SJCRH30 (cell line): ENCODE measurements at regions not wholly inside any gene's neighbourhood (a gene's known extent, or its start where the extent isn't known, plus 50 kb on each side); places are given as distances from the start of the nearest gene placed in this dataset.
"Not testable (repeated sequence)": the region's sequence is repeated elsewhere in the genome, so short reads cannot be mapped to it uniquely, and the experiment has no call there.

Source experiments
- DNase-seq, 2 experiments: peaks; one replicate each; pipeline ENCODE4 v3.0.0-alpha.2; 2015 to 2020
- H3K27ac ChIP-seq: fragments of 250-450 bp; sonication (Bioruptor Pico); 2 replicates; pipeline ENCODE4 v1.5.1; 2020; ENCODE audit warnings: mild to moderate bottlenecking, moderate library complexity
- H3K27me3 ChIP-seq: fragments of 250-450 bp; sonication (Bioruptor Pico); 2 replicates; pipeline ENCODE4 v1.5.1; 2020; ENCODE audit warnings: mild to moderate bottlenecking, moderate library complexity
- H3K36me3 ChIP-seq: fragments of 250-450 bp; sonication (Bioruptor Pico); 2 replicates; pipeline ENCODE4 v1.5.1; 2020; ENCODE audit warnings: mild to moderate bottlenecking, moderate library complexity
- H3K4me1 ChIP-seq: fragments of 250-450 bp; sonication (Bioruptor Pico); 2 replicates; pipeline ENCODE4 v1.5.1; 2020; ENCODE audit warnings: mild to moderate bottlenecking, moderate library complexity
- H3K4me3 ChIP-seq: fragments of 250-450 bp; sonication (Bioruptor Pico); 2 replicates; pipeline ENCODE4 v1.5.1; 2020; ENCODE audit warnings: mild to moderate bottlenecking, moderate library complexity
- H3K9me3 ChIP-seq: fragments of 250-450 bp; sonication (Bioruptor Pico); replicated peaks from 2 replicates; pipeline ENCODE4 v1.5.1; 2020; ENCODE audit warnings: mild to moderate bottlenecking, moderate library complexity

DNA sequence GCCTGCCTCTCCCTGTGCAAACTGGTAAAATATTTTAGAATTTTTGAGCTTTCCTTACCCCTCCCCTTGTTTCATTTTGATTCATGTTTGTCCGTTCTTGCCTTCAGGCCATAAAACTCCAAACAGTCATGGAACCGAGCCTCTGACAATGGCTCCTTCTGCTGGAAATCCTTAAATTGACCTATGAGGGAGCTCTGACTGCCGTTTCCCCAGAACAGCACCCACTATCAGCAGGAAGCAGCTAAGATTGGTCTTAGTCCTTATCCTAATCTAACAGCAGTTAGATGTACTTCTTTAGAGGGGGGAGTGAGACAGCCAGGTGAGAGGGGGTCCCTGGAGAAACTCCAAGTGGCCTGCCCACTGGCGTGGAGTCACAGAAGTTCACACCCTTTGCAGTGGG is 106.7 kb downstream of the FAM174A start:
- Histone ChIP-seq H3K27me3 (no peaks in the 10 kb centered on the region), H3K4me3 (no peak overlapping the region)
- no peak for DNase-seq

DNA sequence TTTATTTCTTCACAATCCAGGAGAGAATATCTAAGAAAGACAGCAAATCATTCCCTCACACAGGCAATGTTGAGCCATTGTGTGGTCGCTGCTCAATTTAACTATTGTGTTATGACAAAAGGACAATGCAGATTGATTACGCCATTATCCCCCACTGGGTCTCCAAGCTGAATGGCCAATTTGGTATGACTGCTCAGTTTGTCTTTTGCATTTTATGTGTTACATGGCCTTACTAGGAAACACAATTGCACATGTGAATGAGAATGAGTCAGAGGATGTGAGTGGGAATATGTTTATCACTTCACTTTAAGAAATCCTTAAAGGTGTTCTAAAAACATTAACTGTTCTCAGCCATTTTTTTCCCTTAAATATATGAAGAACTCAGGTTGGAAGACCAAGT is 108.3 kb downstream of the FAM174A start:
- H3K27ac ChIP-seq: no peak overlapping the region
- H3K36me3 ChIP-seq: no peaks in the 10 kb centered on the region
- no peaks in the 10 kb centered on the region for H3K27me3 ChIP-seq
- no peak overlapping the region for H3K4me3 ChIP-seq
- DNase-seq: no peak
- peaks cover 3% of the 10 kb centered on the region; the same call in 1 of the 2 replicates for H3K4me1 ChIP-seq
- H3K9me3 ChIP-seq: no peaks in the 10 kb centered on the region

More for the DNA sequence above, 106.7 kb downstream of the FAM174A start:
- Histone ChIP-seq H3K27ac (no peak overlapping the region), H3K9me3 (no peaks in the 10 kb centered on the region), H3K36me3 (no peaks in the 10 kb centered on the region), H3K4me1 (no peaks in the 10 kb centered on the region)

GRCh38 chr5:100644185-100644584 is 109.0 kb downstream of the FAM174A start:
- peaks cover 3% of the 10 kb centered on the region; the same call in 1 of the 2 replicates for H3K4me1 ChIP-seq
- H3K4me3 ChIP-seq: no peak overlapping the region
- H3K27ac ChIP-seq: no peak overlapping the region
- DNase-seq: no peak
- no peaks in the 10 kb centered on the region for H3K27me3 ChIP-seq
- H3K36me3 ChIP-seq: no peaks in the 10 kb centered on the region
- no peaks in the 10 kb centered on the region for H3K9me3 ChIP-seq

- no peak overlapping the region for H3K4me3 ChIP-seq
- no peak overlapping the region for H3K27ac ChIP-seq
- H3K27me3 ChIP-seq: no peaks in the 10 kb centered on the region
- no peaks in the 10 kb centered on the region for H3K36me3 ChIP-seq
- DNase-seq: no peak
- H3K4me1 ChIP-seq: peaks cover 3% of the 10 kb centered on the region; the same call in 1 of the 2 replicates
- no peaks in the 10 kb centered on the region for H3K9me3 ChIP-seq
Observed at GRCh38 chr5:100644776-100645175, 109.6 kb downstream of the FAM174A start.

DNA sequence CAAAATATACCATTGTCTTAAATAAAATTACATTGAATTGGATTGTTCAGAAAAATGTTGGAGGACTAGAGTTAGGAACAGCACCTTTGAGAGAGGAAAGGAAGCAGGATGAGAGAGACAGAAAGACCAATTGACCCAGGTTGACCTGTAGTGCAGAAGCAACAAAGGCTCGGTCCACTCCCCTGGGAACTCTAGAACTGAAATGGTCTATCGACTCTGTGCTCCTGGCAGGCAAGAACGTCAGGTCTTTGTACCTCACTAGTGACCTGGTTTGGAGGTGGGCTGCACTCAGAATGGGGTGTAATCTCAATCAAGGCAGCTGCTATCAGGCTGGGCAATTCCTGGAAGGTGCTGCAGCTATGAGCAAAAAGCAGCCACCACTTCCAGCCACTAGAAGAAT is 110.8 kb downstream of the FAM174A start:
- Histone ChIP-seq H3K27ac (no peak overlapping the region), H3K4me1 (peaks cover 3% of the 10 kb centered on the region; the same call in 1 of the 2 replicates)

GRCh38 chr5:100646691-100647090 is 111.5 kb downstream of the FAM174A start:
- H3K4me3 ChIP-seq: peak overlapping the region; percentile 8; the same call in 1 of the 2 replicates
- H3K4me1 ChIP-seq: peaks cover 3% of the 10 kb centered on the region; the same call in 1 of the 2 replicates
- no peaks in the 10 kb centered on the region for H3K9me3 ChIP-seq
- no peaks in the 10 kb centered on the region for H3K27me3 ChIP-seq
- DNase-seq: no peak
- no peak overlapping the region for H3K27ac ChIP-seq
- no peaks in the 10 kb centered on the region for H3K36me3 ChIP-seq

More for the DNA sequence above, 110.8 kb downstream of the FAM174A start:
- no peak for DNase-seq
- Histone ChIP-seq H3K4me3 (no peak overlapping the region), H3K36me3 (no peaks in the 10 kb centered on the region), H3K9me3 (no peaks in the 10 kb centered on the region), H3K27me3 (no peaks in the 10 kb centered on the region)

- H3K4me3 ChIP-seq: peak overlapping the region; percentile 43
- H3K9me3 ChIP-seq: no peaks in the 10 kb centered on the region
- H3K27ac ChIP-seq: peak overlapping the region; percentile 6; the same call in 1 of the 2 replicates
- no peaks in the 10 kb centered on the region for H3K27me3 ChIP-seq
- H3K36me3 ChIP-seq: no peaks in the 10 kb centered on the region
- peaks cover 3% of the 10 kb centered on the region; the same call in 1 of the 2 replicates for H3K4me1 ChIP-seq
- peak; percentile 56 to 75 for DNase-seq
Observed at GRCh38 chr5:100647461-100648230, 112.5 kb downstream of the FAM174A start.

- no peaks in the 10 kb centered on the region for H3K4me1 ChIP-seq
- no peaks in the 10 kb centered on the region for H3K36me3 ChIP-seq
- no peaks in the 10 kb centered on the region for H3K9me3 ChIP-seq
- no peak overlapping the region for H3K4me3 ChIP-seq
- DNase-seq: no peak
- no peaks in the 10 kb centered on the region for H3K27me3 ChIP-seq
- H3K27ac ChIP-seq: no peak overlapping the region
Observed at GRCh38 chr5:100654895-100655294, 119.7 kb downstream of the FAM174A start.

DNA sequence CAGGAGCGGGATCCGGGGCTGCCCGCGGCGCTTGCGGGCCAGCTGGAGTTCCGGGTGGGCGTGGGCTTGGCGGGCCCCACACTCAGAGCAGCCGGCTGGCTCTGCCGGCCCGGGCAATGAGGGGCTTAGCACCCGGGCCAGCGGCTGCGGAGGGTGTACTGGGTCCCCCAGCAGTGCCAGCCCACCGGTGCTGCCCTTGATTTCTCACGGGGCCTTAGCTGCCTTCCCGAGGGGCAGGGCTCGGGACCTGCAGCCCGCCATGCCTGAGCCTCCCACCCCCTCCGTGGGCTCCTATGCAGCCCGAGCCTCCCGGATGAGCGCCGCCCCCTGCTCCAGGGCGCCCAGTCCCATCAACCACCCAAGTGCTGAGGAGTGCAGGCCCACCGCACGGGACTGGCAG is 121.6 kb downstream of the FAM174A start:
- not testable (repeated sequence) for H3K4me3 ChIP-seq, H3K36me3 ChIP-seq, H3K9me3 ChIP-seq, H3K27ac ChIP-seq, DNase-seq, H3K4me1 ChIP-seq, H3K27me3 ChIP-seq

DNA sequence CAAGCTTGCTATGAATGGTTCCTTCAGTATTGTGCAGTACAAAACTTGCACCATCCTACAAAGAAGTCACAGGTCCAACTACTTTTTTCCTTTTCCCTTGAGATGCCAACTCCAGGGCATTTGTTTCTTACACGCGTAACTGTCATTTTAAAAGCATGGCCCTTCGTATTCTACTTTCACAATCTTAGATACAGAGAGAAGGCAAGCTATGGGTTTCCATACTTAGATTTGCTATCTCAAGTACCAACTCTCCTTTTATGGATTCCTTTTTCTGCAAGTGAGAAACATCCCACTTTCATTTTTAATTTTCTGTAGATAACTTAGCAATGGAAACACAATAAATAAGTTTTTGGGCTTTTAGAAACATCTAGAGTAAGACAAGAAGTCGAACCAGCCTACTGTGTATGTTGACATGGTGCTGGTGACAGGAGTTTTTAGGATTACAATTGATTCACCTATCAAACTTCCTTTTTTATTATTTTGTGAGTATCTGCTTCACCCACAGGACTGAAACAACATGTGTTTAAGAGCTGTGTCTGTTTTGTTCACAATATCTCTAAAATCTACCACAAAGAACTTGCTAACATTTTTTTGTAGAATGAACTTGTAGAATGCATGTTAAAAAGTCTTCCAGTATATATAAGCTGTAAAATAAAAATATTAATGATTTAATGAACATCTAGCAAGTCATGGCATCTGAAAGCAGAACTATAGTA is 124.1 kb downstream of the FAM174A start:
- Histone ChIP-seq H3K4me1 (no peaks in the 10 kb centered on the region), H3K9me3 (no peaks in the 10 kb centered on the region), H3K27me3 (no peaks in the 10 kb centered on the region), H3K4me3 (no peak overlapping the region), H3K27ac (no peak overlapping the region), H3K36me3 (no peaks in the 10 kb centered on the region)
- DNase-seq: no peak

DNA sequence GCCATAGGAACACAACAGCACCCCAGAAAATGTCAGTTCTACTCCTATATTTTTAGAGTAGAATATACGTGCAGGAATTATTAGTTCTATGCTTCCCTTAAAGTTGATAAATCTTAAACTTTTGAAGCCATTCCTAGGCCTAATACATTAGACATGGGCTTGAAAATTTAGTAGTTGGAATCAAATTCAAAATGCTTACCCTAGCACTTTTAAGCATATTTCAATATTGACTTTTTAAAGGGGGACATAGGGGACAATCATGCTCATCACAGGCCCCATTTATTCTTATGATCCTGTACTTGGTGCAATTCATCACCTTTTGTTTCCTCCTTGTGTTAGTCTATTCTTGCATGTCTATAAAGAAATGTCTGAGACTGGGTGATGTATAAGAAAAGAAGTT is 129.0 kb downstream of the FAM174A start:
- H3K4me1 ChIP-seq: no peaks in the 10 kb centered on the region
- H3K9me3 ChIP-seq: no peaks in the 10 kb centered on the region
- no peaks in the 10 kb centered on the region for H3K27me3 ChIP-seq
- no peak overlapping the region for H3K27ac ChIP-seq
- no peak overlapping the region for H3K4me3 ChIP-seq
- no peak for DNase-seq
- H3K36me3 ChIP-seq: no peaks in the 10 kb centered on the region

GRCh38 chr5:100667161-100667630 is 132.0 kb downstream of the FAM174A start:
- no peak for DNase-seq
- no peak overlapping the region for H3K4me3 ChIP-seq
- no peaks in the 10 kb centered on the region for H3K36me3 ChIP-seq
- no peak overlapping the region for H3K27ac ChIP-seq
- no peaks in the 10 kb centered on the region for H3K27me3 ChIP-seq
- no peaks in the 10 kb centered on the region for H3K9me3 ChIP-seq
- H3K4me1 ChIP-seq: no peaks in the 10 kb centered on the region

DNA sequence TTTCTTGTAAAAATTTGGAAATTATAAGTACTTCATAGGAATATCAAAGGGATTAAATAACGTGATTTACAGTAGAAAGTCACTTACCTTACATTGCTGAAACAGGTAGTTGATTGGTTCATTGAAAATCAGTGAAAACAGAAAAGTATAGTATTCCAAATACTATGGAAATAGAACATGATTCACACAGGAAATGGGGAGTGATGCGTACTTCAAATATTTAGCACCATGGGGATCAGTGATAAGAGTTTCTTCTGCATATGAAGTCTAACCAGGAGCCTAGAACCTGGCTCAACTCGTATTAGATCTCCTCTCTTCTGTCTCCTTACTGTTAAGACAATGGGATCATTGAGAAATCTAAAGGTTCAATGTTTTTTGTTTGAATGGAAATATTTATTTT is 133.3 kb downstream of the FAM174A start:
- Histone ChIP-seq H3K36me3 (no peaks in the 10 kb centered on the region), H3K27ac (no peak overlapping the region), H3K4me3 (no peak overlapping the region), H3K9me3 (no peaks in the 10 kb centered on the region), H3K27me3 (no peaks in the 10 kb centered on the region), H3K4me1 (no peaks in the 10 kb centered on the region)
- no peak for DNase-seq

- H3K4me3 ChIP-seq: no peak overlapping the region
- DNase-seq: no peak
- no peaks in the 10 kb centered on the region for H3K27me3 ChIP-seq
- no peaks in the 10 kb centered on the region for H3K4me1 ChIP-seq
- H3K9me3 ChIP-seq: no peaks in the 10 kb centered on the region
- no peak overlapping the region for H3K27ac ChIP-seq
- no peaks in the 10 kb centered on the region for H3K36me3 ChIP-seq
Observed at GRCh38 chr5:100676817-100677631, 141.8 kb downstream of the FAM174A start.

GRCh38 chr5:100682625-100683024 is 147.5 kb downstream of the FAM174A start:
- Histone ChIP-seq H3K4me3 (no peak overlapping the region), H3K9me3 (no peaks in the 10 kb centered on the region), H3K27ac (no peak overlapping the region), H3K4me1 (no peaks in the 10 kb centered on the region), H3K27me3 (no peaks in the 10 kb centered on the region), H3K36me3 (no peaks in the 10 kb centered on the region)
- no peak for DNase-seq
